Right renal pelvis (tissue), 4 donors: ENCODE measurements at regions not wholly inside any gene's neighbourhood (a gene's known extent, or its start where the extent isn't known, plus 50 kb on each side); places are given as distances from the start of the nearest gene placed in this dataset.

Experiments
- DNase-seq, 4 donors: peaks; one replicate each; pipeline ENCODE4 v3.0.0-alpha.2; 2013; ENCODE audit warnings: low read depth in 4 of 4, low spot score in 3 of 4, missing footprints in 1 of 4

DNA sequence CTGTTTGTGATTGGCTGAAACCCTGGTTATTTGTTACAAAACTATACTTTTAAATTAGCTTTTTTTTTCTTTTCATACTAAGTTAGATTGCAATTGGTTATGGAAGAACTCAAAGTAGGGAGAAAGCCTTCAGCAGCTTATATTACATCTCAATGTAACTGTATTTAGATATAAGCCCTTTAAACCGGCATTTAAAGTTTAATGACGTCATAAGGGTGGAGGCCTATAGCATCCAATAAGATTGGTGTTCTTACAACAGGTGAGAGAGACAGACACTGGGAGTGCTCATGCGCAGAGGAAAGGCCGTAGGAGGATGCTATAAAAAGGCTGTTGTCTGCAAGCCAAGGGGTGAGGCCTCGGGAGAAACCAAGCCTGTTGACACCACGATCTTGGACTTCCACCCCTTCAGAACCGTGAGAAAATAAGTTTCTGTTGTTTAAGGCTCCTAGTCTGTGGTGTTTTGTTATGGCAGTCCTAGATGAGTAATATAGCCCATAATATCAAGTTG lies 1198.8 kb upstream of the SPRY2 start:
- no peak for DNase-seq

- DNase-seq, result no peak
Measured at GRCh38 chr13:81498969-81499368, 1158.0 kb upstream of the SPRY2 start.

DNA sequence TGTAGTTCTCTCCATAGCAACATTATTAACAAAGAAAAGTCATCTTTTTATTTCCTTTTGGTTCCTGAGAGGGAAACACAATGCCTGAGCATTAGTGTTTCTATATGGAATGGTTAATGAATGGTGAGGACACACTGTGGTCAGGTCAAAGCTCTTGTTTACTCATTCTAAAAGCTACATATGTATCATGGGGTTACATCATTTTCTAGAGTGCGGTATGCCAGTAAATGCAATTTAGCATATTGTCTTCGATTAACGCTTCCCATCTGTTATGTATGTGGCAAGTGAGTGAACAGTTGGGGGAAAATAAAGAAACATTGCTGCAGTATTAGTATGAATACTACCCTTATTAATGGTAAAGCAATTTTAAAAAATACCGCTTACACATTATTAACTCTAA lies 1152.2 kb upstream of the SPRY2 start:
- no peak for DNase-seq

GRCh38 chr13:81492449-81492848 lies 1151.5 kb upstream of the SPRY2 start:
- DNase-seq, result no peak

DNA sequence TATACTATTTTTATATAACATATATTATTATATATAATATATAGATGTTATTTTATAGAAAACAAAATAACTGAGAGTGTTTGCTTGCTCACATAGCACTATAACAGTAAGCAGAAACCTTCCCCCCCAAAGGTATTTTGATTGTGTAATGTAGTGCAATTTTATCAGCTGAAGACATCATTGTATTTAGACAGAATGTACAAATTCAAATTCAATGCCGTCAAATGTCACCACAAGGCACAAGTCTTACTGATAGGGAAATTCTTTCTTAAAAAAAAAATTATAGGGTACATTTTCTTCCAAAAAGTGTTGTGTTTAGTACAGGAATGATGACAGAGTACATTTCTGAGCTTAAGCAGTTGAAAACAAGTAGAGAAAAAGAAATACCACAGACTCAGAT lies 1147.1 kb upstream of the SPRY2 start:
- DNase-seq, result no peak

GRCh38 chr13:81487151-81487550 lies 1146.2 kb upstream of the SPRY2 start:
- no peak for DNase-seq

DNA sequence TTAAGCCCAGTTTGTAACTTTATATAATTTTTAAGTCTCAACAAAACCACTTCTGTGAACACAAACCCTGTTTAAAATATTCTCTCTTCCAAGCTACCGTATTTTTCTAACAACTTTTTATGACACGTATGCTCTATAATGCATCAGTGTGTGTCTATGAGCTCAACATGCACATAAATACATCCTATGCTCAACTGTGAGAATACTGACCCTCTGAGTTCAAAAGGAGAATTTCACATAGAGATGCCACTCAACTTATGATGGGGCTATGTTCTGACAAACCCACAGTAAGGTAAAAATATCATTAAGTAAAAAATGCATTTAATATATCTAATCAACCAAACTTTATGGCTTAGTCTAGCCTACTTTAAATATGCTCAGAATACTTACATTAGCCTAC lies 1139.7 kb upstream of the SPRY2 start:
- no peak for DNase-seq

DNA sequence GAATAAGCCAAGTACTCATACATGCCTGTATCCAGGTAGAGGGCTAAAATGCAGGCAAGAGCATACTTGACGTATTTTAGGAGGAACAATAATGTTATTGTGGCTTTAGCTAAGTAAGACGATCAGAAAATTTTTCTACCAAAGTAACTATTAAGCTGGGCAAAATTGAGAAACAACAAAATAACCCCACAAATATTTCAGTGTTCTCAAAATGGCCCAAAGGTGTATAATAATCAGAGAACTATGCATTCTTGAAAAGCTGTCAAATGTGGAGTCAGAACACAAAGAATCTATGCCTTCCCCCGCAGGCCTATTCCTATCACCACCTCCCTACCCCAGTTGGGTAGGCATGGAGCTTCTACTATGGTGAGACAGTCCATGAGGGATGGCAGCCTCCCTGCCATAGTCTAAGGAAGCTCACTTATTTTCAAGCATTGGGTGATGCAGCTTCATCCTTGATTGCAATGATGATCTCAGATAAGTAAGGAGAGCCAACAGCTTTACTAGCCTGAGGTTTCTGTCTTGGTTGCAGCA lies 1132.5 kb upstream of the SPRY2 start:
- DNase-seq, result no peak

GRCh38 chr13:81458170-81458569 lies 1117.2 kb upstream of the SPRY2 start:
- no peak for DNase-seq

GRCh38 chr13:81446441-81446840 lies 1105.5 kb upstream of the SPRY2 start:
- DNase-seq, result no peak

- DNase-seq, result no peak
Measured at GRCh38 chr13:81442904-81443303, 1102.0 kb upstream of the SPRY2 start.

DNA sequence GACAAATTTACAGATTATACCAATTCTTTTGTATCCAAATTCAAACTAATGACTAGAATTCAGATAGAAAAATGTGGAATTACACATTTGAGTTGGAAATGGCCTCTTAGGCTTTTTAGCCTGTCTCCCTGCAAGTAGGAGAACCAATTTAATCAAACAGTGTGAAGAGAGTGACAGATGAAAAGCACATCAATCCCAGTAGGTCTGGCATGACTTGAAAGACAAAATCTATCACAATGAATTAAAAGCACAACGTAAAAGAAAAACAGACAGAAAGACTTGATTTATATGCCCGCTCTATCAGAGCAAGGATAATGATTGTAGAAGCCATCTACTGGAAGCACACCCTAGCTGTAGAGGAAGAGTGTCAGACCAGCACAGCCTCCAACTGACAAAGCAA lies 1084.4 kb upstream of the SPRY2 start:
- DNase-seq, result no peak

DNA sequence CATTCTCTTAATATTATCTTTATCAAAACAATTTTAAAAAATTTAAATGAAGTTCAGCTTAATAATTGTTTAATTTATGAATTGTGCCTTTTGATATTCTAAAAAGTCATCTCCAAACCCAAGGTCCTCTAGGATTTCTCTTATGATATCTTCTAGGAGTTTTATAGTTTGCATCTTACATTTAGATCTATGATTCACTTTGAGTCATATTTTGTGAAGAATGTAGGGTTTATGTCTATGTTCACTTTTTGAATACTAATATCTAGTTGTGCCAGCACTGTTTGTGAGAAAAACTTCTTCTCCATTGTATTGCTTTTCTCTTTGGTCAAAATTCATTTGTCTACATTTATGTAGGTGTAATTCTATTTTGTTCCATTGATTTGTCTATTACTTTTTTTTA lies 1068.4 kb upstream of the SPRY2 start:
- no peak for DNase-seq

GRCh38 chr13:81408647-81409046 lies 1067.7 kb upstream of the SPRY2 start:
- no peak for DNase-seq

DNA sequence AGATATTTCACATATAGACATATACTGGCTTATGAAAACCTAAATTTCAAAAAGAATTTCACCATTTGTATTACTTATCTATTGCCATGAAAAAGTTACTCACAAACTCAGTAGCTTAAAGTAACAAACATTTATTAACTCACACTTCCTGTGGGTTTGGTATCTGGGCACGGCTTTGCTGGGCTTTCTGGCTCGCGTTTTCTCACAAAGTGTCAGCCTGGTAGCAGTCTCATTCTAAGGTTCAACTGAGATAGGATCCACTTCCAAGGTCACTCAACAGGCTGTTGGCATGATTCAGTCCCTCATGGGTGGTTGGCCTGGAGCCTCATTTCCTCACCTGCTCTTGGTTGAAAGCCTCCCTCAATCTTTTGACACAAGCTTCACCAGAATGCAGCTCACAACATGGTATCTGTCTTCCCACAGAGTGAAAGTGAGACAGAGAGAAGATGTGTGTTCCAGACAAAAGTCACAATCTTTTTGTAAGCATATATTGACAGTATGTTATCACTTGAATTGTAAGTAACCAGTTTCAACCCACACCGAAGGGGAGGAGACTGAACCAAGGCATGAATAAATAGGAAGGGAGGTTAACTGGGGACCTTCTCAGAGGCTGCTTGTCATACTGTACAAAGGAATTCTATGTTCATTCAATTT lies 1065.8 kb upstream of the SPRY2 start:
- no peak for DNase-seq

- no peak for DNase-seq
Measured at GRCh38 chr13:81406022-81406421, 1065.1 kb upstream of the SPRY2 start.

GRCh38 chr13:81396192-81396591 lies 1055.3 kb upstream of the SPRY2 start:
- DNase-seq, result no peak

GRCh38 chr13:81395368-81395767 lies 1054.4 kb upstream of the SPRY2 start:
- DNase-seq, result no peak

DNA sequence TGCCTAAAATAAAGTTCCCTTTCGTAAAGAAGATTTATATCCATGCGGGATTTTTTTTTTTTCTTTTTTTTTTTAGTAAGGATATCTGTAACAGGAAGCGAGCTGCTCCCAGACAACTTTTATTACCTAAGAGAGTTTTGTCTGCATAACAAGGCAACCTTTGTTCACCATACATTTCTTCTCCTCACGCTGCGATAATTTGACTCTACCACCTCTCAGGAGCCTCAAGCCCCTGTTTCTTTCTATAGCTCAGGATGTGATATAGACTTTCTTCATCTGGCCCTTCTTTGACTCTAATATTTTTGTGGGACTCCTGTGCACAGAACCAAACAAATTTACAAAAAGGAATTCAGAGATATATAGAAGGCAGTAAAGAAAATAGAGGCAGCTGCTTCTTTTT lies 1053.7 kb upstream of the SPRY2 start:
- no peak for DNase-seq

DNA sequence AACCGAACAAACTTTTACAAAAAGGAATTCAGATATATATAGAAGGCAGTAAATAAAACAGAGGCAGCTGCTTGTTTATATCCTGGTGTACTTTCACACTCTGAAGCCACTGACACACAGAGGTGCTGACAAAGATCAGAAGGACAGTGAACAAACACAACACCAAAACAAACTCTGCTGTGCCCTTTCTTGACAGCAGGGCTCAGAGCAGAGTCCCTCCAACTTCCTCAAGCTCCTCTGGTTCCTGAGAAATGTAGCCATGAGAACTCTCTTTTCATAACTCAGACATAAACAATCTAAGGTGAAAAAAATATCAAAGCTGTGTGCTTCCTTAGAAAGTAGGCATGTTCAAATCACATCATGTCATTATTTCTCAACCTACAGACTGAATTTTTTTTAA lies 1052.8 kb upstream of the SPRY2 start:
- no peak for DNase-seq

DNA sequence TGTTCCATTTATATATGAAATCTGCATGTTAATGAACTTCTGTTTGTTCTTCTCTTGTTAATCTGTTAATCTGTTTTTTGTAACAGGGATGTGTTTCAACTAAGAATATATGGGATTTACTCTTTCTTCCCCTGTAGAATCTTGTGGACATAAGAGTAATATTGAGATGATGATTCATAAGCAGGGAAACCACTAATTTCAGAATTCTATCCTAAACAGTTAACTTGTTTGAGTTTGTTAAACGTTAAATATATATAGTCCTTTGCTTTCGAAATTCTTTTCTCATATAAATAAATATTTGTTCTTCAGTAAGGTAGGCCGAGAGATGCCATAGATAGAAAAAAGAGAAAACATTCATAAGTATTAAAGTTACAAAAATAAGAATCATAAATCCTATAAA lies 1052.2 kb upstream of the SPRY2 start:
- no peak for DNase-seq

GRCh38 chr13:81388400-81388799 lies 1047.5 kb upstream of the SPRY2 start:
- DNase-seq, result no peak

DNA sequence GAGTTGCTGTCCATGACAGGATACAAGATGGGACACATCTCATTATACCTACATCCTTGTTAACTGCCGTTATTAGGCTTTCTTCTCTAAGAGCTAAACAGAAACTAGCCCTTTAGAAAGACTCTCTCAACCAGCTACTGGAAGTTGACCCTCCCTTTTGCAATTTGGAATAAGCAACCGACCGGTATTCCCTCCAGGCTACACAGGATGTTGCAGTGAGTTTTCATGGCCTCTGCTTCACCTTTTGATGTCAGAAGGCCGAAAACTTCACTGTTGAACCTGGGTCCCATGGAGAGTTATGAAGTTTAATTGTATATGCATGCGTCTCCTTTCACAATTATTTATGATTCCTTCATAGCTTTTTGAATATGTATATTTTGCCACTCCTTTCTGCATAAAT lies 1042.5 kb upstream of the SPRY2 start:
- DNase-seq, result no peak
